Liver (tissue), 8 donors: ENCODE measurements at regions not wholly inside any gene's neighbourhood (a gene's known extent, or its start where the extent isn't known, plus 50 kb on each side); places are given as distances from the start of the nearest gene placed in this dataset.

ENCODE experiments used
- DNase-seq: peaks from one replicate; pipeline ENCODE4 v3.0.0-alpha.2; 2017; ENCODE audit warnings: low spot score
- H3K27ac ChIP-seq, 2 donors: one replicate each; pipeline ENCODE4 v1.7.0; 2013; ENCODE audit warnings: inconsistent platforms in 2 of 2, low read length in 2 of 2, control low read depth in 1 of 2, low read depth in 1 of 2, mild to moderate bottlenecking in 1 of 2
- H3K27me3 ChIP-seq, 4 donors: one replicate each; pipeline versions ENCODE4 v1.6.1 to v1.7.0; 2013; ENCODE audit warnings: low read length in 3 of 4, inconsistent platforms in 1 of 4, mild to moderate bottlenecking in 1 of 4, moderate library complexity in 1 of 4; ENCODE audit not compliant: control insufficient read depth in 4 of 4, insufficient read depth in 4 of 4
- H3K36me3 ChIP-seq, 4 donors: one replicate each; pipeline versions ENCODE4 v1.6.1 to v1.7.0; 2013; ENCODE audit warnings: low read length in 3 of 4, mild to moderate bottlenecking in 3 of 4, low read depth in 1 of 4, moderate library complexity in 1 of 4; ENCODE audit not compliant: control insufficient read depth in 4 of 4, insufficient read depth in 3 of 4
- H3K4me1 ChIP-seq, 4 donors: one replicate each; pipeline versions ENCODE4 v1.6.1 to v1.7.0; 2013; ENCODE audit warnings: low read length in 3 of 4, mild to moderate bottlenecking in 3 of 4, moderate library complexity in 1 of 4; ENCODE audit not compliant: control insufficient read depth in 4 of 4, insufficient read depth in 4 of 4
- H3K4me3 ChIP-seq, 3 donors: one replicate each; pipeline versions ENCODE4 v1.6.1 to v1.7.0; 2013; ENCODE audit warnings: low read length in 3 of 3, control low read depth in 1 of 3, low read depth in 1 of 3, mild to moderate bottlenecking in 1 of 3
- H3K9ac ChIP-seq, 2 donors: one replicate each; pipeline ENCODE4 v1.7.0; 2013; ENCODE audit warnings: low read length in 2 of 2, mild to moderate bottlenecking in 2 of 2, moderate library complexity in 2 of 2, control low read depth in 1 of 2, low read depth in 1 of 2
- H3K9me3 ChIP-seq, 4 donors: one replicate each; pipeline versions ENCODE4 v1.6.1 to v1.7.0; 2013; ENCODE audit warnings: low read length in 3 of 4; ENCODE audit not compliant: control insufficient read depth in 4 of 4
- EGR1 ChIP-seq, 2 donors: IDR thresholded peaks; 2 replicates each; pipeline ENCODE4 v1.6.1; 2016 to 2018; ENCODE audit warnings: antibody characterized with exemption in 2 of 2, low read depth in 2 of 2
- FOXA1 ChIP-seq: IDR thresholded peaks from 2 replicates; pipeline ENCODE4 v1.6.1; 2016; ENCODE audit warnings: antibody characterized with exemption
- FOXA2 ChIP-seq: IDR thresholded peaks from 2 replicates; pipeline ENCODE4 v1.6.1; 2016; ENCODE audit warnings: antibody characterized with exemption
- GABPA ChIP-seq, 2 donors: IDR thresholded peaks in 1 of 2; conservative IDR thresholded peaks in 1 of 2; 2 replicates each; pipeline ENCODE4 v1.6.1; 2016; ENCODE audit warnings: antibody characterized with exemption in 2 of 2, mild to moderate bottlenecking in 1 of 2, moderate library complexity in 1 of 2
- HNF4A ChIP-seq, 2 donors: conservative IDR thresholded peaks; 2 replicates each; pipeline ENCODE4 v1.6.1; 2016; ENCODE audit warnings: antibody characterized with exemption in 2 of 2, mild to moderate bottlenecking in 2 of 2
- HNF4G ChIP-seq: IDR thresholded peaks from 2 replicates; pipeline ENCODE4 v1.6.1; 2016; ENCODE audit warnings: antibody characterized with exemption
- JUND ChIP-seq, 2 donors: IDR thresholded peaks; 2 replicates each; pipeline ENCODE4 v1.6.1; 2016; ENCODE audit warnings: antibody characterized with exemption in 2 of 2
- NR2F2 ChIP-seq: IDR thresholded peaks from 2 replicates; pipeline ENCODE4 v1.6.1; 2016; ENCODE audit warnings: antibody characterized with exemption
- RAD21 ChIP-seq, 2 donors: IDR thresholded peaks; 2 replicates each; pipeline ENCODE4 v1.6.1; 2016; ENCODE audit warnings: antibody characterized with exemption in 2 of 2, mild to moderate bottlenecking in 2 of 2
- RXRA ChIP-seq, 2 donors: IDR thresholded peaks; 2 replicates each; pipeline ENCODE4 v1.6.1; 2017 to 2018; ENCODE audit warnings: antibody characterized with exemption in 2 of 2, mild to moderate bottlenecking in 1 of 2
- SP1 ChIP-seq: IDR thresholded peaks from 2 replicates; pipeline ENCODE4 v1.6.1; 2018; ENCODE audit warnings: antibody characterized with exemption, mild to moderate bottlenecking
- TAF1 ChIP-seq: conservative IDR thresholded peaks from 2 replicates; pipeline ENCODE4 v1.6.1; 2016; ENCODE audit warnings: antibody characterized with exemption, mild to moderate bottlenecking
- YY1 ChIP-seq: IDR thresholded peaks from 2 replicates; pipeline ENCODE4 v1.6.1; 2016; ENCODE audit warnings: antibody characterized with exemption, mild to moderate bottlenecking
- WGBS: extraction: QIAGEN DNeasy Blood & Tissue Kit; methylation state at CpG from one replicate; pipeline ENCODE4 v1.1.7; 2013; 5-methylcytosine and 5-hydroxymethylcytosine counted together
- TF ChIP-seq, protein P1 (sequence below): IDR thresholded peaks from 2 replicates; pipeline ENCODE4 v1.6.1; 2016; ENCODE audit warnings: antibody characterized with exemption
- TF ChIP-seq, protein P2 (sequence below): IDR thresholded peaks from 2 replicates; pipeline ENCODE4 v1.6.1; 2016; ENCODE audit warnings: antibody characterized with exemption, mild to moderate bottlenecking
- TF ChIP-seq, protein P3 (sequence below): IDR thresholded peaks from 2 replicates; pipeline ENCODE4 v1.6.1; 2016; ENCODE audit warnings: antibody characterized with exemption
- TF ChIP-seq, protein P4 (sequence below): fragments of 150-350 bp; IDR thresholded peaks from 2 replicates; pipeline ENCODE4 v1.5.1; 2017; ENCODE audit warnings: improper control_type of control experiment, low read depth, low read length; ENCODE audit not compliant: missing input control
- TF ChIP-seq, protein P5 (sequence below): IDR thresholded peaks from 2 replicates; pipeline ENCODE4 v1.6.1; 2016; ENCODE audit warnings: antibody characterized with exemption
- donor health status: healthy.
- donor health status: healthy.
- donor health status: healthy.
- donor health status: healthy.
- donor health status: healthy.

DNA sequence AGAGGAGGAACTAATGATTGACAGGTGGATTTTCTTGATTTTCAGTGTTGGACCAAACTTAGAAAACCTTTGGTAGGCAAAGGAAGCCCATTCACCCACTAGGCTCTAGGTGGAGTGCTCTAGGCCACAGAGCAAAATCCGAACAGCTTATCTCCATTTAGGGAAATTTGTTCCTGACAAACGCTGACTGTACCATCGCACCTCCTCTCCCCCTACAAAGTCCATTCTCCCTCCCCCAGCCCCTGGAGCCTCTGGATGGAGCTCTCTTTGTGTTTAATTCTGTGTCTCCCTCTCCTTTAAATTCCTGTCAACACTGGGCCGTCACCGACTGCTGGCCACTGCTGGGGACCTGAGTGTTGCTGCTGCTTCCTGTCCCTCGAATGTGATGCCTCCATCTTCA lies 350.1 kb upstream of the IRX2 start:
- Histone ChIP-seq H3K27me3 (peaks cover 0 to 5% (median under 1%) of the 10 kb centered on the region in 4 donors), H3K4me1 (no peaks in the 10 kb centered on the region), H3K9me3 (peaks cover 0 to 2% (median under 1%) of the 10 kb centered on the region in 4 donors), H3K4me3 (no peak overlapping the region), H3K36me3 (no peaks in the 10 kb centered on the region), H3K9ac (no peak overlapping the region), H3K27ac (no peak overlapping the region)
- 25% methylated on average over 6 of the region's 6 CpGs for WGBS
- no peak for DNase-seq
- TF ChIP-seq, protein P1, sequence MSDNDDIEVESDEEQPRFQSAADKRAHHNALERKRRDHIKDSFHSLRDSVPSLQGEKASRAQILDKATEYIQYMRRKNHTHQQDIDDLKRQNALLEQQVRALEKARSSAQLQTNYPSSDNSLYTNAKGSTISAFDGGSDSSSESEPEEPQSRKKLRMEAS, result no peak
- TF ChIP-seq JUND (IDR thresholded peaks at IDR 0.05) (no peak), HNF4G (no peak), FOXA2 (no peak), RAD21 (IDR thresholded peaks at IDR 0.05) (no peak), GABPA (IDR thresholded peaks at IDR 0.05 in 1 of 2, conservative IDR thresholded peaks at IDR 0.05 in 1 of 2) (no peak), RXRA (IDR thresholded peaks at IDR 0.05) (no peak), TAF1 (no peak), EGR1 (IDR thresholded peaks at IDR 0.05; ENCODE audit: low read depth in 2 of 2) (no peak), SP1 (no peak), HNF4A (conservative IDR thresholded peaks at IDR 0.05) (no peak), NR2F2 (no peak), YY1 (no peak), FOXA1 (no peak)
- TF ChIP-seq, protein P2, sequence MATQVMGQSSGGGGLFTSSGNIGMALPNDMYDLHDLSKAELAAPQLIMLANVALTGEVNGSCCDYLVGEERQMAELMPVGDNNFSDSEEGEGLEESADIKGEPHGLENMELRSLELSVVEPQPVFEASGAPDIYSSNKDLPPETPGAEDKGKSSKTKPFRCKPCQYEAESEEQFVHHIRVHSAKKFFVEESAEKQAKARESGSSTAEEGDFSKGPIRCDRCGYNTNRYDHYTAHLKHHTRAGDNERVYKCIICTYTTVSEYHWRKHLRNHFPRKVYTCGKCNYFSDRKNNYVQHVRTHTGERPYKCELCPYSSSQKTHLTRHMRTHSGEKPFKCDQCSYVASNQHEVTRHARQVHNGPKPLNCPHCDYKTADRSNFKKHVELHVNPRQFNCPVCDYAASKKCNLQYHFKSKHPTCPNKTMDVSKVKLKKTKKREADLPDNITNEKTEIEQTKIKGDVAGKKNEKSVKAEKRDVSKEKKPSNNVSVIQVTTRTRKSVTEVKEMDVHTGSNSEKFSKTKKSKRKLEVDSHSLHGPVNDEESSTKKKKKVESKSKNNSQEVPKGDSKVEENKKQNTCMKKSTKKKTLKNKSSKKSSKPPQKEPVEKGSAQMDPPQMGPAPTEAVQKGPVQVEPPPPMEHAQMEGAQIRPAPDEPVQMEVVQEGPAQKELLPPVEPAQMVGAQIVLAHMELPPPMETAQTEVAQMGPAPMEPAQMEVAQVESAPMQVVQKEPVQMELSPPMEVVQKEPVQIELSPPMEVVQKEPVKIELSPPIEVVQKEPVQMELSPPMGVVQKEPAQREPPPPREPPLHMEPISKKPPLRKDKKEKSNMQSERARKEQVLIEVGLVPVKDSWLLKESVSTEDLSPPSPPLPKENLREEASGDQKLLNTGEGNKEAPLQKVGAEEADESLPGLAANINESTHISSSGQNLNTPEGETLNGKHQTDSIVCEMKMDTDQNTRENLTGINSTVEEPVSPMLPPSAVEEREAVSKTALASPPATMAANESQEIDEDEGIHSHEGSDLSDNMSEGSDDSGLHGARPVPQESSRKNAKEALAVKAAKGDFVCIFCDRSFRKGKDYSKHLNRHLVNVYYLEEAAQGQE, result no peak
- TF ChIP-seq, protein P3, sequence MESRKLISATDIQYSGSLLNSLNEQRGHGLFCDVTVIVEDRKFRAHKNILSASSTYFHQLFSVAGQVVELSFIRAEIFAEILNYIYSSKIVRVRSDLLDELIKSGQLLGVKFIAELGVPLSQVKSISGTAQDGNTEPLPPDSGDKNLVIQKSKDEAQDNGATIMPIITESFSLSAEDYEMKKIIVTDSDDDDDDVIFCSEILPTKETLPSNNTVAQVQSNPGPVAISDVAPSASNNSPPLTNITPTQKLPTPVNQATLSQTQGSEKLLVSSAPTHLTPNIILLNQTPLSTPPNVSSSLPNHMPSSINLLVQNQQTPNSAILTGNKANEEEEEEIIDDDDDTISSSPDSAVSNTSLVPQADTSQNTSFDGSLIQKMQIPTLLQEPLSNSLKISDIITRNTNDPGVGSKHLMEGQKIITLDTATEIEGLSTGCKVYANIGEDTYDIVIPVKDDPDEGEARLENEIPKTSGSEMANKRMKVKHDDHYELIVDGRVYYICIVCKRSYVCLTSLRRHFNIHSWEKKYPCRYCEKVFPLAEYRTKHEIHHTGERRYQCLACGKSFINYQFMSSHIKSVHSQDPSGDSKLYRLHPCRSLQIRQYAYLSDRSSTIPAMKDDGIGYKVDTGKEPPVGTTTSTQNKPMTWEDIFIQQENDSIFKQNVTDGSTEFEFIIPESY, result no peak
- TF ChIP-seq, protein P4, sequence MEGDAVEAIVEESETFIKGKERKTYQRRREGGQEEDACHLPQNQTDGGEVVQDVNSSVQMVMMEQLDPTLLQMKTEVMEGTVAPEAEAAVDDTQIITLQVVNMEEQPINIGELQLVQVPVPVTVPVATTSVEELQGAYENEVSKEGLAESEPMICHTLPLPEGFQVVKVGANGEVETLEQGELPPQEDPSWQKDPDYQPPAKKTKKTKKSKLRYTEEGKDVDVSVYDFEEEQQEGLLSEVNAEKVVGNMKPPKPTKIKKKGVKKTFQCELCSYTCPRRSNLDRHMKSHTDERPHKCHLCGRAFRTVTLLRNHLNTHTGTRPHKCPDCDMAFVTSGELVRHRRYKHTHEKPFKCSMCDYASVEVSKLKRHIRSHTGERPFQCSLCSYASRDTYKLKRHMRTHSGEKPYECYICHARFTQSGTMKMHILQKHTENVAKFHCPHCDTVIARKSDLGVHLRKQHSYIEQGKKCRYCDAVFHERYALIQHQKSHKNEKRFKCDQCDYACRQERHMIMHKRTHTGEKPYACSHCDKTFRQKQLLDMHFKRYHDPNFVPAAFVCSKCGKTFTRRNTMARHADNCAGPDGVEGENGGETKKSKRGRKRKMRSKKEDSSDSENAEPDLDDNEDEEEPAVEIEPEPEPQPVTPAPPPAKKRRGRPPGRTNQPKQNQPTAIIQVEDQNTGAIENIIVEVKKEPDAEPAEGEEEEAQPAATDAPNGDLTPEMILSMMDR, result no peak
- TF ChIP-seq, protein P5, sequence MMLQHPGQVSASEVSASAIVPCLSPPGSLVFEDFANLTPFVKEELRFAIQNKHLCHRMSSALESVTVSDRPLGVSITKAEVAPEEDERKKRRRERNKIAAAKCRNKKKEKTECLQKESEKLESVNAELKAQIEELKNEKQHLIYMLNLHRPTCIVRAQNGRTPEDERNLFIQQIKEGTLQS, result no peak
